SK-N-SH (cell line): ENCODE measurements at regions not wholly inside any gene's neighbourhood (a gene's known extent, or its start where the extent isn't known, plus 50 kb on each side); places are given as distances from the start of the nearest gene placed in this dataset.

Experiments used
- CTCF ChIA-PET: fragments of 300-600, 350-600 bp; formaldehyde crosslinking; extraction: SDS; loops from one replicate; lab custom pipeline; 2021; lab: Yijun Ruan, JAX
- POLR2A ChIA-PET: fragments of 350-600 bp; sonication (Branson Sonifier 250); formaldehyde crosslinking; extraction: SDS; loops from one replicate; lab custom pipeline; 2020; ENCODE audit warnings: antibody characterized with exemption, inconsistent platforms; lab: Yijun Ruan, JAX
- DNase-seq: peaks from one replicate; pipeline ENCODE4 v3.0.0; 2012
- H2AFZ ChIP-seq: fragments of 200-600 bp; sonication (generic); 2 replicates; pipeline ENCODE4 v1.8.1; 2016; ENCODE audit warnings: antibody characterized with exemption, mild to moderate bottlenecking, low read depth
- H3F3A ChIP-seq: fragments of 200-600 bp; sonication (generic); replicated peaks from 2 replicates; pipeline ENCODE3; 2016; ENCODE audit warnings: antibody characterized with exemption, mild to moderate bottlenecking; ENCODE audit not compliant: insufficient read depth
- H3K27ac ChIP-seq, 2 experiments: fragments of 200-500 bp in 1 of 2; fragments of 200-600 bp in 1 of 2; sonication (Bioruptor generic) in 1 of 2; sonication (generic), shearing (Covaris generic) in 1 of 2; 2 replicates each; pipeline versions ENCODE4 v1.5.1 to v1.6.1; 2014 to 2016; ENCODE audit warnings: low read depth in 2 of 2, inconsistent platforms in 1 of 2, low read length in 1 of 2, mild to moderate bottlenecking in 1 of 2, mixed read lengths in 1 of 2
- H3K27me3 ChIP-seq: fragments of 200-600 bp; sonication (generic), shearing (Covaris generic); 2 replicates; pipeline ENCODE4 v1.6.1; 2016; ENCODE audit warnings: mixed run types; ENCODE audit not compliant: insufficient read depth
- H3K36me3 ChIP-seq, 2 experiments: fragments of 200-500 bp in 1 of 2; fragments of 200-600 bp in 1 of 2; sonication (Bioruptor generic) in 1 of 2; sonication (generic) in 1 of 2; replicated peaks in 1 of 2; 2 replicates each; pipeline versions ENCODE3 to v1.5.1; 2014 to 2016; ENCODE audit warnings: low read length in 1 of 2, mild to moderate bottlenecking in 1 of 2; ENCODE audit not compliant: insufficient read depth in 2 of 2, control insufficient read depth in 1 of 2
- H3K4me1 ChIP-seq, 2 experiments: fragments of 200-500 bp in 1 of 2; fragments of 200-600 bp in 1 of 2; sonication (Bioruptor generic) in 1 of 2; sonication (generic), shearing (Covaris generic) in 1 of 2; 2 replicates each; pipeline versions ENCODE4 v1.5.1 to v1.6.1; 2014 to 2016; ENCODE audit warnings: low read depth in 1 of 2, low read length in 1 of 2, mixed run types in 1 of 2; ENCODE audit not compliant: insufficient read depth in 2 of 2, control insufficient read depth in 1 of 2
- H3K4me2 ChIP-seq: fragments of 200-600 bp; sonication (generic), shearing (Covaris generic); 2 replicates; pipeline ENCODE4 v1.6.1; 2017; ENCODE audit warnings: mixed run types
- H3K4me3 ChIP-seq, 2 experiments: fragments of 200-500 bp in 1 of 2; fragments of 200-600 bp in 1 of 2; sonication (Bioruptor generic) in 1 of 2; sonication (generic), shearing (Covaris generic) in 1 of 2; 2 replicates each; pipeline versions ENCODE4 v1.5.1 to v1.8.1; 2014 to 2016; ENCODE audit warnings: low read depth in 2 of 2, inconsistent platforms in 1 of 2, low read length in 1 of 2, mild to moderate bottlenecking in 1 of 2, mixed read lengths in 1 of 2, moderate library complexity in 1 of 2
- H3K79me2 ChIP-seq: fragments of 200-600 bp; sonication (generic); 2 replicates; pipeline ENCODE4 v1.8.1; 2017; ENCODE audit warnings: mild to moderate bottlenecking; ENCODE audit not compliant: insufficient read depth
- H3K9ac ChIP-seq: fragments of 200-600 bp; sonication (generic); 2 replicates; pipeline ENCODE4 v1.6.1; 2017; ENCODE audit warnings: mixed run types
- H3K9me2 ChIP-seq: fragments of 200-600 bp; sonication (generic); 2 replicates; pipeline ENCODE4 v1.6.1; 2017; ENCODE audit warnings: mixed run types
- H3K9me3 ChIP-seq: fragments of 200-600 bp; sonication (generic); 2 replicates; pipeline ENCODE4 v1.6.1; 2017; ENCODE audit warnings: mixed run types, mild to moderate bottlenecking, moderate library complexity
- H4K20me1 ChIP-seq: fragments of 200-600 bp; sonication (generic); 2 replicates; pipeline ENCODE4 v1.6.1; 2017; ENCODE audit warnings: mild to moderate bottlenecking, mixed run types; ENCODE audit not compliant: insufficient read depth
- CHD2 ChIP-seq: fragments of 150-350 bp; IDR thresholded peaks from 2 replicates; pipeline ENCODE4 v1.6.1; 2018; ENCODE audit warnings: low read length; ENCODE audit not compliant: partially characterized antibody
- CTCF ChIP-seq: fragments of 200-600 bp; sonication (generic); IDR thresholded peaks from 2 replicates; pipeline ENCODE4 v1.6.1; 2017; ENCODE audit warnings: antibody characterized with exemption, mild to moderate bottlenecking, moderate library complexity
- ELF1 ChIP-seq: IDR thresholded peaks from 2 replicates; pipeline ENCODE4 v1.4.0; 2012
- EP300 ChIP-seq, 2 experiments: IDR thresholded peaks; 2 replicates each; pipeline versions ENCODE4 v1.4.0 to v1.6.1; 2012; ENCODE audit warnings: borderline replicate concordance in 1 of 2, low read depth in 1 of 2, low read length in 1 of 2
- FOSL2 ChIP-seq: IDR thresholded peaks from 2 replicates; pipeline ENCODE4 v1.4.0; 2012; ENCODE audit warnings: low read depth, mild to moderate bottlenecking, moderate library complexity, borderline replicate concordance
- FOXJ3 ChIP-seq: sonication (generic); formaldehyde crosslinking; IDR thresholded peaks from 2 replicates; pipeline ENCODE4 v1.5.1; 2020; ENCODE audit warnings: mild to moderate bottlenecking, missing genetic modification reagents
- GABPA ChIP-seq: IDR thresholded peaks from 2 replicates; pipeline ENCODE4 v1.4.0; 2012; ENCODE audit warnings: low read depth, mild to moderate bottlenecking
- JUND ChIP-seq: IDR thresholded peaks from 2 replicates; pipeline ENCODE4 v1.4.0; 2012
- MEF2A ChIP-seq: IDR thresholded peaks from 2 replicates; pipeline ENCODE4 v1.4.0; 2012; ENCODE audit warnings: low read depth, borderline replicate concordance
- NRF1 ChIP-seq: IDR thresholded peaks from 2 replicates; pipeline ENCODE4 v1.6.1; 2012; ENCODE audit warnings: low read depth, mild to moderate bottlenecking, low read length
- RFX5 ChIP-seq: IDR thresholded peaks from 2 replicates; pipeline ENCODE4 v1.6.1; 2012; ENCODE audit warnings: mild to moderate bottlenecking, improper control_type of control experiment, low read length
- RXRA ChIP-seq: IDR thresholded peaks from 2 replicates; pipeline ENCODE4 v1.4.0; 2012; ENCODE audit warnings: low read depth, mild to moderate bottlenecking, borderline replicate concordance
- SIN3A ChIP-seq: IDR thresholded peaks from 2 replicates; pipeline ENCODE4 v1.6.1; 2012; ENCODE audit warnings: low read depth, mild to moderate bottlenecking, low read length, moderate library complexity, borderline replicate concordance
- TCF12 ChIP-seq: IDR thresholded peaks from 2 replicates; pipeline ENCODE4 v1.4.0; 2012
- USF2 ChIP-seq: fragments of 150-350 bp; IDR thresholded peaks from 2 replicates; pipeline ENCODE4 v1.6.1; 2017; ENCODE audit warnings: antibody characterized with exemption, low read length, low read depth, borderline replicate concordance
- WGBS: methylation state at CpG from one replicate; pipeline ENCODE4 v1.1.6; 2017; ENCODE audit warnings: low lambda C conversion rate; 5-methylcytosine and 5-hydroxymethylcytosine counted together
- TF ChIP-seq, protein P1 (sequence below): IDR thresholded peaks from 2 replicates; pipeline ENCODE4 v1.4.0; 2012; ENCODE audit warnings: low read depth, borderline replicate concordance
- TF ChIP-seq, protein P2 (sequence below): IDR thresholded peaks from 2 replicates; pipeline ENCODE4 v1.4.0; 2012; ENCODE audit warnings: low read depth
- TF ChIP-seq, protein P3 (sequence below): IDR thresholded peaks from 2 replicates; pipeline ENCODE4 v1.4.0; 2012; ENCODE audit warnings: low read depth, borderline replicate concordance

DNA sequence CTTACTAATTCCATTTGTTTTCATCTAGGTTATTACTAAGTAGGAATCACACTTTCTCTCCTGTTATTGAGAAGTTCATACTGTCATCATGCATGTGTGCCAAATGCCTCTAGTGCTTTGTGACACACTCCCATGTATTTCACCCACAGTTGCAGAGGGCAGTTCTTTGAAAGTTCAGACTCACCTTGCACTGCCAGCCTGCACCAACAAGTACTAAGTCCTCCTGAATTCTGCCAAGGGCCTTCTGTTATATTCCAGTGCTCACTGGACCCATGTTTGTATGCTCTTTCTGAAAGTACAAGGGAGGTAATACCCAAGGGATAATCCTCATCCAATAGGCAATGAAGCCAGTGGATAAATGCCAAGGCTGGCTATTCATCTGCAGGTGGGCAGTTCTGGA is 136.6 kb upstream of the ARPP21 start:
- TF ChIP-seq SIN3A (no peak), EP300 (IDR thresholded peaks at IDR 0.05; ENCODE audit: borderline replicate concordance in 1 of 2, low read depth in 1 of 2, low read length in 1 of 2) (no peak), NRF1 (no peak), GABPA (no peak)
- TF ChIP-seq, protein P1, sequence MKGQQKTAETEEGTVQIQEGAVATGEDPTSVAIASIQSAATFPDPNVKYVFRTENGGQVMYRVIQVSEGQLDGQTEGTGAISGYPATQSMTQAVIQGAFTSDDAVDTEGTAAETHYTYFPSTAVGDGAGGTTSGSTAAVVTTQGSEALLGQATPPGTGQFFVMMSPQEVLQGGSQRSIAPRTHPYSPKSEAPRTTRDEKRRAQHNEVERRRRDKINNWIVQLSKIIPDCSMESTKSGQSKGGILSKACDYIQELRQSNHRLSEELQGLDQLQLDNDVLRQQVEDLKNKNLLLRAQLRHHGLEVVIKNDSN, result no peak
- TF ChIP-seq, protein P2, sequence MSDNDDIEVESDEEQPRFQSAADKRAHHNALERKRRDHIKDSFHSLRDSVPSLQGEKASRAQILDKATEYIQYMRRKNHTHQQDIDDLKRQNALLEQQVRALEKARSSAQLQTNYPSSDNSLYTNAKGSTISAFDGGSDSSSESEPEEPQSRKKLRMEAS, result no peak
- no peaks in the 10 kb centered on the region for H3K9me3 ChIP-seq
- H3K79me2 ChIP-seq, result no peaks in the 10 kb centered on the region
- POLR2A ChIA-PET, result no interaction called here
- no peaks in the 10 kb centered on the region for H4K20me1 ChIP-seq
- H3K9me2 ChIP-seq, result no peaks in the 10 kb centered on the region
- no peaks in the 10 kb centered on the region for H3K27me3 ChIP-seq
- H3K4me3 ChIP-seq, result no peak overlapping the region
- H3K9ac ChIP-seq, result no peak overlapping the region
- H3F3A ChIP-seq, result no peaks in the 10 kb centered on the region
- no peak overlapping the region for H2AFZ ChIP-seq
- H3K27ac ChIP-seq, result no peak overlapping the region
- CTCF ChIA-PET, result no interaction called here
- no peaks in the 10 kb centered on the region for H3K36me3 ChIP-seq
- no peak for DNase-seq
- H3K4me2 ChIP-seq, result no peak overlapping the region
- H3K4me1 ChIP-seq, result peaks cover 0 to 5% of the 10 kb centered on the region in 2 experiments; a peak in 2 of 4 replicates

DNA sequence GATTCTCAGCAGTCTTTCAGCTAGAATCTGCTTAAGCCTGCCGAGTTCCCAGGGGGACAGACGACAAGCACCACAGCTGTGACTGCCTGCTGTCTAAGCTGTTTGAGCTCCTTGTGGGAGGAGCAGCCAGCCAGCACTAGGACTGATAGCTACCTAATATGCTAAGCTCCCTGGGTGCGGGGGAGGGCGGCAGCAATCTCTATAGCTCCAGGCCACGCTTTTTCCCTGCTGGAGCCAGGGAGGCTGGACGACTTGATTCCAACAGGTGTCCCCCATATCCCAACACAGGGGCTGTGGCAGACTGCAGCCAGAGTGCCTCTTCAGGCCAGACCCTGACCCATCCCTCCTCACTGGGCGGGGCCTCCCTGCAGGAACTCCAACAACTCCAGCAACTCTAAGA is 134.1 kb upstream of the ARPP21 start:
- Histone ChIP-seq H3F3A (no peaks in the 10 kb centered on the region), H3K27me3 (no peaks in the 10 kb centered on the region), H2AFZ (no peak overlapping the region), H4K20me1 (no peaks in the 10 kb centered on the region), H3K9me2 (no peaks in the 10 kb centered on the region), H3K9me3 (no peaks in the 10 kb centered on the region), H3K4me3 (no peak overlapping the region), H3K4me1 (peaks cover 0 to 5% of the 10 kb centered on the region in 2 experiments; a peak in 2 of 4 replicates), H3K9ac (no peak overlapping the region), H3K27ac (no peak overlapping the region), H3K4me2 (no peak overlapping the region), H3K79me2 (no peaks in the 10 kb centered on the region), H3K36me3 (no peaks in the 10 kb centered on the region)
- DNase-seq, result no peak
- 45% methylated on average over 5 of the region's 7 CpGs for WGBS
- CTCF ChIA-PET, result interaction anchor here (1.0 kb wide), 1 partner anchor 284 kb away, joined by 3 read pairs; no protein-coding TSS in a partner anchor
- POLR2A ChIA-PET, result no interaction called here
- TF ChIP-seq NRF1, result no peak

GRCh38 chr3:35505772-35506171 is 133.6 kb upstream of the ARPP21 start:
- H3K4me2 ChIP-seq, result no peak overlapping the region
- no peak for DNase-seq
- H2AFZ ChIP-seq, result no peak overlapping the region
- WGBS, result 74% methylated on average over 3 of the region's 3 CpGs
- H3K9me3 ChIP-seq, result no peaks in the 10 kb centered on the region
- CTCF ChIA-PET, result no interaction called here
- H3K4me1 ChIP-seq, result peaks cover 0 to 5% of the 10 kb centered on the region in 2 experiments; a peak in 2 of 4 replicates
- no peak overlapping the region for H3K9ac ChIP-seq
- no peaks in the 10 kb centered on the region for H3K9me2 ChIP-seq
- POLR2A ChIA-PET, result no interaction called here
- H3K36me3 ChIP-seq, result no peaks in the 10 kb centered on the region
- H3K27me3 ChIP-seq, result no peaks in the 10 kb centered on the region
- no peaks in the 10 kb centered on the region for H3K79me2 ChIP-seq
- H3F3A ChIP-seq, result no peaks in the 10 kb centered on the region
- no peak overlapping the region for H3K4me3 ChIP-seq
- H3K27ac ChIP-seq, result no peak overlapping the region
- H4K20me1 ChIP-seq, result no peaks in the 10 kb centered on the region
- no peak for TF ChIP-seq JUND
- TF ChIP-seq FOSL2, result no peak
- no peak for TF ChIP-seq USF2
- TF ChIP-seq TCF12, result no peak
- no peak for TF ChIP-seq ELF1
- TF ChIP-seq NRF1, result no peak
- TF ChIP-seq RFX5, result no peak
- TF ChIP-seq FOXJ3 (CRISPR knock-in tag), result no peak
- no peak for TF ChIP-seq CTCF
- no peak for TF ChIP-seq MEF2A
- no peak for TF ChIP-seq RXRA
- TF ChIP-seq, protein P3, sequence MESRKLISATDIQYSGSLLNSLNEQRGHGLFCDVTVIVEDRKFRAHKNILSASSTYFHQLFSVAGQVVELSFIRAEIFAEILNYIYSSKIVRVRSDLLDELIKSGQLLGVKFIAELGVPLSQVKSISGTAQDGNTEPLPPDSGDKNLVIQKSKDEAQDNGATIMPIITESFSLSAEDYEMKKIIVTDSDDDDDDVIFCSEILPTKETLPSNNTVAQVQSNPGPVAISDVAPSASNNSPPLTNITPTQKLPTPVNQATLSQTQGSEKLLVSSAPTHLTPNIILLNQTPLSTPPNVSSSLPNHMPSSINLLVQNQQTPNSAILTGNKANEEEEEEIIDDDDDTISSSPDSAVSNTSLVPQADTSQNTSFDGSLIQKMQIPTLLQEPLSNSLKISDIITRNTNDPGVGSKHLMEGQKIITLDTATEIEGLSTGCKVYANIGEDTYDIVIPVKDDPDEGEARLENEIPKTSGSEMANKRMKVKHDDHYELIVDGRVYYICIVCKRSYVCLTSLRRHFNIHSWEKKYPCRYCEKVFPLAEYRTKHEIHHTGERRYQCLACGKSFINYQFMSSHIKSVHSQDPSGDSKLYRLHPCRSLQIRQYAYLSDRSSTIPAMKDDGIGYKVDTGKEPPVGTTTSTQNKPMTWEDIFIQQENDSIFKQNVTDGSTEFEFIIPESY, result no peak
- no peak for TF ChIP-seq CHD2
- no peak for TF ChIP-seq EP300 (IDR thresholded peaks at IDR 0.05; ENCODE audit: borderline replicate concordance in 1 of 2, low read depth in 1 of 2, low read length in 1 of 2)
